OCI-LY3 (cell line): ENCODE measurements at regions not wholly inside any gene's neighbourhood (a gene's known extent, or its start where the extent isn't known, plus 50 kb on each side); places are given as distances from the start of the nearest gene placed in this dataset.
"Not testable (repeated sequence)": the region's sequence is repeated elsewhere in the genome, so short reads cannot be mapped to it uniquely, and the experiment has no call there.

Experiments used
- H2AFZ ChIP-seq: fragments of 200-600, 300-600 bp; shearing (Covaris generic); 2 replicates; pipeline ENCODE4 v1.6.0; 2014; ENCODE audit warnings: antibody characterized with exemption, low read depth, low read length
- H3K27ac ChIP-seq: fragments of 200-600, 300-600 bp; sonication (generic); 2 replicates; pipeline ENCODE4 v1.5.1; 2014; ENCODE audit warnings: mild to moderate bottlenecking, low read length, moderate library complexity, mixed read lengths
- H3K27me3 ChIP-seq: fragments of 200-600, 300-600 bp; sonication (generic); 2 replicates; pipeline ENCODE4 v1.6.1; 2014; ENCODE audit warnings: low read depth, low read length, mixed read lengths
- H3K36me3 ChIP-seq: fragments of 200-600, 300-600 bp; sonication (generic); replicated peaks from 2 replicates; pipeline ENCODE3; 2014; ENCODE audit warnings: low read depth, low read length, mixed read lengths
- H3K4me1 ChIP-seq: fragments of 300-600, 200-600 bp; sonication (generic); 2 replicates; pipeline ENCODE4 v1.6.1; 2014; ENCODE audit warnings: low read length, mixed read lengths
- H3K4me2 ChIP-seq: fragments of 200-600, 300-600 bp; sonication (generic); 2 replicates; pipeline ENCODE4 v1.6.1; 2014; ENCODE audit warnings: low read length, mixed read lengths
- H3K4me3 ChIP-seq: fragments of 300-600, 200-600 bp; sonication (generic); 2 replicates; pipeline ENCODE4 v1.5.1; 2014; ENCODE audit warnings: antibody characterized with exemption, mild to moderate bottlenecking, low read length, moderate library complexity
- H3K79me2 ChIP-seq: fragments of 300-600, 200-600 bp; shearing (Covaris generic); 2 replicates; pipeline ENCODE4 v1.6.1; 2014; ENCODE audit warnings: mild to moderate bottlenecking, low read length, mixed read lengths
- H3K9ac ChIP-seq: fragments of 300-600, 200-600 bp; shearing (Covaris generic); 2 replicates; pipeline ENCODE4 v1.6.0; 2014; ENCODE audit warnings: mild to moderate bottlenecking, low read length, moderate library complexity
- H3K9me3 ChIP-seq: fragments of 200-600, 300-600 bp; shearing (Covaris generic); 2 replicates; pipeline ENCODE4 v1.6.1; 2014; ENCODE audit warnings: low read length, mixed read lengths; ENCODE audit not compliant: insufficient read depth
- H4K20me1 ChIP-seq: fragments of 200-600, 300-600 bp; sonication (generic); 2 replicates; pipeline ENCODE4 v1.6.1; 2016; ENCODE audit warnings: low read length, mixed read lengths; ENCODE audit not compliant: insufficient read depth
- CTCF ChIP-seq: fragments of 200-600, 300-600 bp; sonication (generic); IDR thresholded peaks from 2 replicates; pipeline ENCODE4 v1.5.1; 2014; ENCODE audit warnings: antibody characterized with exemption, low read length, low read depth
- EZH2phosphoT487 ChIP-seq: fragments of 200-600 bp; shearing (Covaris generic); IDR thresholded peaks from 2 replicates; pipeline ENCODE4 v1.6.1; 2018; ENCODE audit warnings: antibody characterized with exemption, mixed run types, low read depth

- H3K9ac ChIP-seq, result no peak overlapping the region
- no peak overlapping the region for H3K4me2 ChIP-seq
- H3K27ac ChIP-seq, result no peak overlapping the region
- H4K20me1 ChIP-seq, result no peaks in the 10 kb centered on the region
- peaks cover 2% of the 10 kb centered on the region; the same call in 1 of the 2 replicates for H3K9me3 ChIP-seq
- H3K27me3 ChIP-seq, result no peaks in the 10 kb centered on the region; the same call in none of the 2 replicates
- H3K36me3 ChIP-seq, result no peaks in the 10 kb centered on the region
- no peak for TF ChIP-seq EZH2phosphoT487
- TF ChIP-seq CTCF, result no peak
- no peak overlapping the region for H2AFZ ChIP-seq
- H3K4me1 ChIP-seq, result peaks cover 26% of the 10 kb centered on the region
- no peaks in the 10 kb centered on the region for H3K79me2 ChIP-seq
- no peak overlapping the region for H3K4me3 ChIP-seq
These were observed 156.4 kb upstream of the PFN2 start for GRCh38 chr3:150127011-150127490.

GRCh38 chr3:150124142-150124541 lies 153.4 kb upstream of the PFN2 start:
- peak overlapping the region; percentile 97 for H2AFZ ChIP-seq
- no peaks in the 10 kb centered on the region for H3K36me3 ChIP-seq
- peaks cover 18% of the 10 kb centered on the region for H3K27me3 ChIP-seq
- H3K4me2 ChIP-seq, result peak overlapping the region; percentile 93
- no peak for TF ChIP-seq CTCF
- TF ChIP-seq EZH2phosphoT487, result no peak
- H3K27ac ChIP-seq, result no peak overlapping the region
- peaks cover 4% of the 10 kb centered on the region; the same call in 1 of the 2 replicates for H3K9me3 ChIP-seq
- no peaks in the 10 kb centered on the region for H4K20me1 ChIP-seq
- peak overlapping the region; percentile 48 for H3K9ac ChIP-seq
- H3K79me2 ChIP-seq, result no peaks in the 10 kb centered on the region
- peaks cover 12% of the 10 kb centered on the region for H3K4me1 ChIP-seq
- H3K4me3 ChIP-seq, result peak overlapping the region; percentile 79

GRCh38 chr3:150123249-150123648 lies 152.6 kb upstream of the PFN2 start:
- Histone ChIP-seq H3K27me3 (peaks cover 22% of the 10 kb centered on the region), H3K4me1 (peaks cover 12% of the 10 kb centered on the region), H3K4me3 (peak overlapping the region; percentile 79), H3K4me2 (peak overlapping the region; percentile 93)
- not testable (repeated sequence) for H3K36me3 ChIP-seq, H3K9ac ChIP-seq, H3K79me2 ChIP-seq, H3K9me3 ChIP-seq, H2AFZ ChIP-seq, H3K27ac ChIP-seq, H4K20me1 ChIP-seq

GRCh38 chr3:150118219-150118618 lies 147.5 kb upstream of the PFN2 start:
- H2AFZ ChIP-seq, result no peak overlapping the region
- H3K36me3 ChIP-seq, result no peaks in the 10 kb centered on the region
- peaks cover 4% of the 10 kb centered on the region; the same call in 1 of the 2 replicates for H3K9me3 ChIP-seq
- peaks cover 55% of the 10 kb centered on the region for H3K27me3 ChIP-seq
- H3K4me2 ChIP-seq, result no peak overlapping the region
- H3K79me2 ChIP-seq, result no peaks in the 10 kb centered on the region
- H3K27ac ChIP-seq, result no peak overlapping the region
- H4K20me1 ChIP-seq, result no peaks in the 10 kb centered on the region
- no peak overlapping the region for H3K4me3 ChIP-seq
- H3K4me1 ChIP-seq, result peaks cover 30% of the 10 kb centered on the region
- H3K9ac ChIP-seq, result no peak overlapping the region
- TF ChIP-seq EZH2phosphoT487 (no peak), CTCF (no peak)
